Esophagus muscularis mucosa (tissue), 4 donors: ENCODE measurements at regions not wholly inside any gene's neighbourhood (a gene's known extent, or its start where the extent isn't known, plus 50 kb on each side); places are given as distances from the start of the nearest gene placed in this dataset.

Experiments
- DNase-seq: peaks from one replicate; pipeline ENCODE4 v3.0.0-alpha.2; 2017; ENCODE audit errors: extremely low spot score
- H3K27ac ChIP-seq, 4 donors: fragments of 200-600 bp; sonication (generic); replicated peaks in 1 of 4; 1 replicate in 3 of 4; 2 replicates in 1 of 4; pipeline ENCODE4 v1.5.1; 2016 to 2019; ENCODE audit warnings: mild to moderate bottlenecking in 1 of 4
- H3K27me3 ChIP-seq, 4 donors: fragments of 200-600 bp; sonication (generic); one replicate each; pipeline versions ENCODE4 v1.5.1 to v1.6.0; 2016 to 2019
- H3K36me3 ChIP-seq, 4 donors: fragments of 200-600 bp; sonication (generic); one replicate each; pipeline ENCODE4 v1.5.1; 2016 to 2019
- H3K4me1 ChIP-seq, 4 donors: fragments of 200-600 bp; sonication (generic); one replicate each; pipeline ENCODE4 v1.5.1; 2016 to 2019
- H3K4me3 ChIP-seq, 4 donors: fragments of 200-600 bp; sonication (generic); 1 replicate in 2 of 4; 2 replicates in 2 of 4; pipeline ENCODE4 v1.5.1; 2016 to 2019; ENCODE audit warnings: mild to moderate bottlenecking in 4 of 4, moderate library complexity in 1 of 4
- H3K9me3 ChIP-seq, 4 donors: fragments of 200-600 bp; sonication (generic); 1 replicate in 3 of 4; 2 replicates in 1 of 4; pipeline ENCODE4 v1.5.1; 2016 to 2019
- CTCF ChIP-seq, 3 experiments: fragments of 200-600 bp in 2 of 3; fragments of 450-650 bp in 1 of 3; sonication (generic) in 2 of 3; IDR thresholded peaks; one replicate each; pipeline ENCODE4 v1.5.1; 2017 to 2019; ENCODE audit warnings: antibody characterized with exemption in 3 of 3, mild to moderate bottlenecking in 2 of 3, moderate library complexity in 1 of 3
- EP300 ChIP-seq: sonication (generic); formaldehyde crosslinking; IDR thresholded peaks from one replicate; pipeline ENCODE4 v1.6.1; 2017; ENCODE audit warnings: antibody characterized with exemption
- POLR2A ChIP-seq: fragments of 450-650 bp; IDR thresholded peaks from one replicate; pipeline ENCODE4 v1.6.1; 2017; ENCODE audit warnings: antibody characterized with exemption, moderate library complexity, mild to moderate bottlenecking, low read depth
- POLR2AphosphoS5 ChIP-seq, 2 donors: sonication (generic); formaldehyde crosslinking; IDR thresholded peaks; one replicate each; pipeline ENCODE4 v1.6.1; 2017; ENCODE audit warnings: antibody characterized with exemption in 2 of 2
- WGBS: methylation state at CpG from one replicate; pipeline ENCODE4 v1.1.5; 2018; 5-methylcytosine and 5-hydroxymethylcytosine counted together
- intact Hi-C: fragments of 100-400 bp; cut with DNase I; formaldehyde crosslinking; loops from one replicate; pipeline ENCODE4 v1.15.1; 2023

GRCh38 chr16:63702981-63703590 lies 1418.8 kb downstream of the CDH11 start:
- Histone ChIP-seq H3K9me3 (no peaks in the 10 kb centered on the region), H3K4me3 (no peak overlapping the region), H3K36me3 (no peaks in the 10 kb centered on the region), H3K27ac (no peak overlapping the region), H3K27me3 (no peaks in the 10 kb centered on the region), H3K4me1 (no peaks in the 10 kb centered on the region)
- intact Hi-C loops = no loop called here
- WGBS = 74% methylated on average over 11 of the region's 11 CpGs
- no peak for TF ChIP-seq POLR2AphosphoS5 (IDR thresholded peaks at IDR 0.05)
- TF ChIP-seq EP300 = no peak
- no peak for TF ChIP-seq POLR2A
- TF ChIP-seq CTCF (IDR thresholded peaks at IDR 0.05) = no peak
- DNase-seq = no peak

- DNase-seq = no peak
- no peaks in the 10 kb centered on the region for H3K27me3 ChIP-seq
- H3K36me3 ChIP-seq = no peaks in the 10 kb centered on the region
- TF ChIP-seq EP300 (no peak), POLR2AphosphoS5 (IDR thresholded peaks at IDR 0.05) (no peak), CTCF (IDR thresholded peaks at IDR 0.05) (no peak), POLR2A (no peak)
- intact Hi-C loops = no loop called here
- H3K4me3 ChIP-seq = no peak overlapping the region
- no peak overlapping the region for H3K27ac ChIP-seq
- H3K9me3 ChIP-seq = no peaks in the 10 kb centered on the region
- H3K4me1 ChIP-seq = no peaks in the 10 kb centered on the region
- WGBS = 38% methylated on average over 1 of the region's 1 CpG
These were observed 1424.1 kb downstream of the CDH11 start for GRCh38 chr16:63697736-63698135.

GRCh38 chr16:63695347-63695746 lies 1426.5 kb downstream of the CDH11 start:
- Histone ChIP-seq H3K4me3 (no peak overlapping the region), H3K36me3 (no peaks in the 10 kb centered on the region), H3K27me3 (no peaks in the 10 kb centered on the region), H3K4me1 (no peaks in the 10 kb centered on the region), H3K9me3 (no peaks in the 10 kb centered on the region), H3K27ac (no peak overlapping the region)
- 72% methylated on average over 1 of the region's 1 CpG for WGBS
- TF ChIP-seq POLR2AphosphoS5 (IDR thresholded peaks at IDR 0.05) = no peak
- no peak for TF ChIP-seq POLR2A
- no peak for TF ChIP-seq EP300
- TF ChIP-seq CTCF (IDR thresholded peaks at IDR 0.05) = no peak
- intact Hi-C loops = no loop called here
- DNase-seq = no peak

- WGBS = 58% methylated on average over 7 of the region's 7 CpGs
These were observed 1430.9 kb downstream of the CDH11 start for GRCh38 chr16:63690961-63691360.

More at GRCh38 chr16:63690961-63691360, 1430.9 kb downstream of the CDH11 start:
- H3K27ac ChIP-seq = no peak overlapping the region
- no peaks in the 10 kb centered on the region for H3K36me3 ChIP-seq
- H3K4me1 ChIP-seq = no peaks in the 10 kb centered on the region
- H3K4me3 ChIP-seq = no peak overlapping the region
- TF ChIP-seq EP300 = no peak
- no peak for TF ChIP-seq POLR2A
- TF ChIP-seq CTCF (IDR thresholded peaks at IDR 0.05) = no peak
- TF ChIP-seq POLR2AphosphoS5 (IDR thresholded peaks at IDR 0.05) = no peak
- intact Hi-C loops = no loop called here
- no peaks in the 10 kb centered on the region for H3K9me3 ChIP-seq
- H3K27me3 ChIP-seq = no peaks in the 10 kb centered on the region
- no peak for DNase-seq
